ENCODE measurements at regions not wholly inside any gene's neighbourhood (a gene's known extent, or its start where the extent isn't known, plus 50 kb on each side); places are given as distances from the start of the nearest gene placed in this dataset.

- H3K36me3 ChIP-seq (replicated peaks; ENCODE audit: insufficient read depth, low read length) = no peaks in the 10 kb centered on the region
Observed at GRCh38 chr3:72144773-72145505, 360.0 kb upstream of the PROK2 start.

GRCh38 chr3:72143966-72144717 is 359.2 kb upstream of the PROK2 start:
- TF ChIP-seq EZH2 (optimal IDR thresholded peaks at IDR 0.05; ENCODE audit: low read depth, low read length) (no peak), CTCF (IDR thresholded peaks at IDR 0.05; ENCODE audit: low read length) (no peak), EZH2phosphoT487 (IDR thresholded peaks at IDR 0.05; ENCODE audit: low read length) (no peak)
- no peak overlapping the region for H3K4me2 ChIP-seq (ENCODE audit: low read depth, low read length)
- no peaks in the 10 kb centered on the region for H3F3A ChIP-seq (ENCODE audit: insufficient read depth, low read length)
- 0 out of 2 replicates have a peak, but pooled peaks cover 6% of the 10 kb centered on the region for H3K4me1 ChIP-seq (ENCODE audit: low read length)
- H3K4me3 ChIP-seq (ENCODE audit: low read length) = no peak overlapping the region
- H4K20me1 ChIP-seq (ENCODE audit: insufficient read depth, low read length) = no peaks in the 10 kb centered on the region
- no peaks in the 10 kb centered on the region for H3K9me3 ChIP-seq (replicated peaks; ENCODE audit: insufficient read depth, low read length)
- no peak overlapping the region for H3K27ac ChIP-seq (ENCODE audit: low read length)
- no peak for DNase-seq
- no peak overlapping the region for H3K9ac ChIP-seq (ENCODE audit: low read length)
- no peak overlapping the region for H2AFZ ChIP-seq (ENCODE audit: low read length)
- H3K36me3 ChIP-seq (replicated peaks; ENCODE audit: insufficient read depth, low read length) = no peaks in the 10 kb centered on the region
- H3K79me2 ChIP-seq (ENCODE audit: low read length) = no peaks in the 10 kb centered on the region
- H3K9me2 ChIP-seq (replicated peaks; ENCODE audit: insufficient read depth, low read length) = no peaks in the 10 kb centered on the region
- H3K27me3 ChIP-seq (replicated peaks; ENCODE audit: insufficient read depth, low read length) = no peaks in the 10 kb centered on the region

More at GRCh38 chr3:72144773-72145505, 360.0 kb upstream of the PROK2 start:
- Histone ChIP-seq H3K79me2 (ENCODE audit: low read length) (no peaks in the 10 kb centered on the region), H2AFZ (ENCODE audit: low read length) (no peak overlapping the region), H3K9ac (ENCODE audit: low read length) (no peak overlapping the region), H4K20me1 (ENCODE audit: insufficient read depth, low read length) (no peaks in the 10 kb centered on the region), H3K27me3 (replicated peaks; ENCODE audit: insufficient read depth, low read length) (no peaks in the 10 kb centered on the region), H3K4me1 (ENCODE audit: low read length) (0 out of 2 replicates have a peak, but pooled peaks cover 6% of the 10 kb centered on the region), H3F3A (ENCODE audit: insufficient read depth, low read length) (no peaks in the 10 kb centered on the region), H3K9me2 (replicated peaks; ENCODE audit: insufficient read depth, low read length) (no peaks in the 10 kb centered on the region), H3K27ac (ENCODE audit: low read length) (no peak overlapping the region), H3K9me3 (replicated peaks; ENCODE audit: insufficient read depth, low read length) (no peaks in the 10 kb centered on the region), H3K4me3 (ENCODE audit: low read length) (no peak overlapping the region), H3K4me2 (ENCODE audit: low read depth, low read length) (no peak overlapping the region)
- no peak for TF ChIP-seq EZH2phosphoT487 (IDR thresholded peaks at IDR 0.05; ENCODE audit: low read length)
- no peak for TF ChIP-seq CTCF (IDR thresholded peaks at IDR 0.05; ENCODE audit: low read length)
- TF ChIP-seq EZH2 (optimal IDR thresholded peaks at IDR 0.05; ENCODE audit: low read depth, low read length) = no peak
- DNase-seq = no peak

GRCh38 chr3:72143322-72143721 is 358.4 kb upstream of the PROK2 start:
- 0 out of 2 replicates have a peak, but pooled peaks cover 6% of the 10 kb centered on the region for H3K4me1 ChIP-seq (ENCODE audit: low read length)
- no peaks in the 10 kb centered on the region for H3K27me3 ChIP-seq (replicated peaks; ENCODE audit: insufficient read depth, low read length)
- no peak overlapping the region for H2AFZ ChIP-seq (ENCODE audit: low read length)
- H3K9me2 ChIP-seq (replicated peaks; ENCODE audit: insufficient read depth, low read length) = no peaks in the 10 kb centered on the region
- no peak for DNase-seq
- no peaks in the 10 kb centered on the region for H4K20me1 ChIP-seq (ENCODE audit: insufficient read depth, low read length)
- no peaks in the 10 kb centered on the region for H3K9me3 ChIP-seq (replicated peaks; ENCODE audit: insufficient read depth, low read length)
- no peak overlapping the region for H3K27ac ChIP-seq (ENCODE audit: low read length)
- H3K9ac ChIP-seq (ENCODE audit: low read length) = no peak overlapping the region
- H3K4me3 ChIP-seq (ENCODE audit: low read length) = no peak overlapping the region
- no peak overlapping the region for H3K4me2 ChIP-seq (ENCODE audit: low read depth, low read length)
- H3K79me2 ChIP-seq (ENCODE audit: low read length) = no peaks in the 10 kb centered on the region
- TF ChIP-seq EZH2 (optimal IDR thresholded peaks at IDR 0.05; ENCODE audit: low read depth, low read length) (no peak), CTCF (IDR thresholded peaks at IDR 0.05; ENCODE audit: low read length) (no peak), EZH2phosphoT487 (IDR thresholded peaks at IDR 0.05; ENCODE audit: low read length) (no peak)
- no peaks in the 10 kb centered on the region for H3F3A ChIP-seq (ENCODE audit: insufficient read depth, low read length)
- H3K36me3 ChIP-seq (replicated peaks; ENCODE audit: insufficient read depth, low read length) = no peaks in the 10 kb centered on the region
